H1 (cell line): ENCODE measurements at regions not wholly inside any gene's neighbourhood (a gene's known extent, or its start where the extent isn't known, plus 50 kb on each side); places are given as distances from the start of the nearest gene placed in this dataset.

Experiments
- CTCF ChIA-PET: fragments of 300-600 bp; sonication (Branson Sonifier 250); formaldehyde crosslinking; loops from one replicate; lab custom pipeline; 2021; ENCODE audit not compliant: partially characterized antibody; lab: Charles Lee
- POLR2A ChIA-PET: fragments of 300-600 bp; sonication (Branson Sonifier 250); formaldehyde crosslinking; loops from one replicate; lab custom pipeline; 2021; ENCODE audit warnings: inconsistent platforms; ENCODE audit not compliant: partially characterized antibody; lab: Charles Lee
- DNase-seq, 2 experiments: peaks; one replicate each; pipeline versions ENCODE4 v3.0.0 to v3.0.0-alpha.2; 2010 to 2022; ENCODE audit warnings: low spot score in 2 of 2, low read depth in 1 of 2, mixed read lengths in 1 of 2
- FAIRE-seq: peaks from 2 replicates; lab custom pipeline; 2011; peaks lifted over from hg19 to GRCh38; lab: Jason Lieb, UNC
- H2AFZ ChIP-seq: 2 replicates; pipeline ENCODE4 v1.8.1; 2012; ENCODE audit warnings: low read length, inconsistent platforms
- H2AK5ac ChIP-seq: 2 replicates; pipeline ENCODE4 v1.6.1; 2013; ENCODE audit warnings: low read depth, low read length
- H2BK120ac ChIP-seq: replicated peaks from 2 replicates; pipeline ENCODE3; 2013; ENCODE audit warnings: low read depth, low read length, inconsistent platforms
- H2BK12ac ChIP-seq: 2 replicates; pipeline ENCODE4 v1.6.1; 2013; ENCODE audit warnings: low read depth, low read length
- H2BK15ac ChIP-seq: 2 replicates; pipeline ENCODE4 v1.6.1; 2013; ENCODE audit warnings: low read length
- H2BK20ac ChIP-seq: 2 replicates; pipeline ENCODE4 v1.6.1; 2013; ENCODE audit warnings: low read length
- H2BK5ac ChIP-seq: 2 replicates; pipeline ENCODE4 v1.6.1; 2013; ENCODE audit warnings: low read depth, low read length
- H3K14ac ChIP-seq: 2 replicates; pipeline ENCODE4 v1.6.1; 2013; ENCODE audit warnings: inconsistent platforms; ENCODE audit not compliant: insufficient read length
- H3K18ac ChIP-seq: 2 replicates; pipeline ENCODE4 v1.6.1; 2013; ENCODE audit warnings: low read length; ENCODE audit errors: extremely low read depth
- H3K23ac ChIP-seq: 2 replicates; pipeline ENCODE4 v1.6.1; 2013; ENCODE audit warnings: inconsistent platforms; ENCODE audit not compliant: insufficient read length
- H3K23me2 ChIP-seq: 2 replicates; pipeline ENCODE4 v1.6.1; 2013; ENCODE audit warnings: low read depth, low read length
- H3K27ac ChIP-seq: 2 replicates; pipeline ENCODE4 v1.6.1; 2011; ENCODE audit warnings: low read depth, low read length, inconsistent platforms
- H3K27me3 ChIP-seq, 4 experiments: replicated peaks in 1 of 4; 1 replicate in 1 of 4; 2 replicates in 3 of 4; pipeline versions ENCODE4 v1.6.1 to v1.8.1; 2011 to 2013; ENCODE audit warnings: low read length in 3 of 4, mild to moderate bottlenecking in 3 of 4, inconsistent platforms in 2 of 4, mixed read lengths in 2 of 4, moderate library complexity in 1 of 4; ENCODE audit not compliant: control insufficient read depth in 3 of 4, insufficient read depth in 3 of 4; ENCODE audit errors: extremely low read depth in 1 of 4
- H3K36me3 ChIP-seq, 4 experiments: 2 replicates each; pipeline versions ENCODE4 v1.6.1 to v1.8.1; 2011 to 2013; ENCODE audit warnings: mild to moderate bottlenecking in 4 of 4, low read length in 3 of 4, moderate library complexity in 2 of 4, control low read depth in 1 of 4, inconsistent platforms in 1 of 4; ENCODE audit not compliant: insufficient read depth in 4 of 4, control insufficient read depth in 2 of 4
- H3K4ac ChIP-seq: replicated peaks from 2 replicates; pipeline ENCODE3; 2013; ENCODE audit warnings: low read length, low read depth, mixed read lengths, inconsistent platforms; ENCODE audit not compliant: insufficient read length
- H3K4me1 ChIP-seq, 4 experiments: replicated peaks in 1 of 4; 1 replicate in 1 of 4; 2 replicates in 3 of 4; pipeline versions ENCODE4 v1.6.1 to v1.8.1; 2011 to 2013; ENCODE audit warnings: low read length in 3 of 4, inconsistent platforms in 2 of 4, mixed read lengths in 1 of 4; ENCODE audit not compliant: insufficient read depth in 4 of 4, control insufficient read depth in 3 of 4
- H3K4me2 ChIP-seq, 2 experiments: 2 replicates each; pipeline versions ENCODE4 v1.6.1 to v1.8.1; 2011 to 2013; ENCODE audit warnings: low read depth in 2 of 2, low read length in 2 of 2, control low read depth in 1 of 2, inconsistent platforms in 1 of 2, mild to moderate bottlenecking in 1 of 2; ENCODE audit not compliant: insufficient read depth in 1 of 2
- H3K4me3 ChIP-seq, 4 experiments: fragments of 200-600, 300-600 bp in 1 of 4; sonication (generic), shearing (Covaris generic), sonication (Bioruptor Twin) in 1 of 4; 2 replicates each; pipeline versions ENCODE4 v1.5.1 to v1.8.1; 2011 to 2016; ENCODE audit warnings: low read length in 4 of 4, low read depth in 3 of 4, control low read depth in 2 of 4, inconsistent platforms in 2 of 4, mild to moderate bottlenecking in 2 of 4, mixed read lengths in 1 of 4, moderate library complexity in 1 of 4; ENCODE audit not compliant: insufficient read depth in 2 of 4; ENCODE audit errors: extremely low read depth in 1 of 4
- H3K56ac ChIP-seq: replicated peaks from 2 replicates; pipeline ENCODE3; 2013; ENCODE audit warnings: low read depth, mild to moderate bottlenecking, mixed read lengths, low read length, inconsistent platforms; ENCODE audit not compliant: insufficient read length
- H3K79me1 ChIP-seq: 2 replicates; pipeline ENCODE4 v1.6.1; 2013; ENCODE audit warnings: low read depth, low read length, control low read depth
- H3K79me2 ChIP-seq, 2 experiments: 2 replicates each; pipeline versions ENCODE4 v1.6.1 to v1.8.1; 2012 to 2013; ENCODE audit warnings: low read length in 2 of 2, mild to moderate bottlenecking in 2 of 2, inconsistent platforms in 1 of 2; ENCODE audit not compliant: insufficient read depth in 2 of 2, control insufficient read depth in 1 of 2
- H3K9ac ChIP-seq, 4 experiments: replicated peaks in 1 of 4; 1 replicate in 1 of 4; 2 replicates in 3 of 4; pipeline versions ENCODE4 v1.6.1 to v1.8.1; 2011 to 2013; ENCODE audit warnings: low read depth in 3 of 4, low read length in 3 of 4, control low read depth in 2 of 4, mild to moderate bottlenecking in 2 of 4, moderate library complexity in 2 of 4, inconsistent platforms in 1 of 4; ENCODE audit errors: extremely low read depth in 1 of 4
- H3K9me3 ChIP-seq, 2 experiments: 2 replicates each; pipeline versions ENCODE4 v1.6.1 to v1.8.1; 2012 to 2013; ENCODE audit warnings: mild to moderate bottlenecking in 2 of 2, moderate library complexity in 2 of 2, control low read depth in 1 of 2, inconsistent platforms in 1 of 2, low read depth in 1 of 2, low read length in 1 of 2, mixed read lengths in 1 of 2; ENCODE audit not compliant: insufficient read depth in 2 of 2
- H4K20me1 ChIP-seq, 2 experiments: replicated peaks in 1 of 2; 2 replicates each; pipeline versions ENCODE3 to v1.8.1; 2011 to 2013; ENCODE audit warnings: inconsistent platforms in 2 of 2, low read length in 2 of 2, mild to moderate bottlenecking in 1 of 2; ENCODE audit not compliant: insufficient read depth in 2 of 2, control insufficient read depth in 1 of 2
- H4K5ac ChIP-seq: 2 replicates; pipeline ENCODE4 v1.6.1; 2013; ENCODE audit warnings: low read length, low read depth, mixed read lengths, inconsistent platforms; ENCODE audit not compliant: insufficient read length
- H4K8ac ChIP-seq: 2 replicates; pipeline ENCODE4 v1.8.0; 2013; ENCODE audit warnings: mild to moderate bottlenecking, moderate library complexity, low read length, inconsistent platforms; ENCODE audit not compliant: insufficient read depth; ENCODE audit errors: extremely low read depth
- H4K91ac ChIP-seq: replicated peaks from 2 replicates; pipeline ENCODE3; 2013; ENCODE audit warnings: low read length, mixed read lengths, inconsistent platforms; ENCODE audit not compliant: insufficient read length
- ATF2 ChIP-seq: IDR thresholded peaks from 2 replicates; pipeline ENCODE4 v1.6.1; 2012; ENCODE audit warnings: low read length, inconsistent platforms
- CEBPB ChIP-seq: IDR thresholded peaks from 2 replicates; pipeline ENCODE4 v1.6.1; 2012; ENCODE audit warnings: low read depth, low read length
- CHD1 ChIP-seq: IDR thresholded peaks from 2 replicates; pipeline ENCODE4 v1.6.1; 2012; ENCODE audit warnings: low read depth, low read length, improper control_type of control experiment
- CREB1 ChIP-seq: IDR thresholded peaks from 2 replicates; pipeline ENCODE4 v1.6.1; 2012; ENCODE audit warnings: inconsistent platforms
- HDAC2 ChIP-seq, 2 experiments: fragments of 300-600 bp in 1 of 2; sonication (generic) in 1 of 2; IDR thresholded peaks; 2 replicates each; pipeline ENCODE4 v1.6.1; 2011 to 2012; ENCODE audit warnings: low read depth in 2 of 2, low read length in 2 of 2, mild to moderate bottlenecking in 2 of 2, moderate library complexity in 2 of 2, borderline replicate concordance in 1 of 2, inconsistent platforms in 1 of 2
- JUN ChIP-seq: IDR thresholded peaks from 2 replicates; pipeline ENCODE4 v1.6.1; 2011; ENCODE audit warnings: low read depth, mild to moderate bottlenecking, improper control_type of control experiment, low read length
- JUND ChIP-seq: IDR thresholded peaks from 2 replicates; pipeline ENCODE4 v1.6.1; 2011; ENCODE audit warnings: mild to moderate bottlenecking, improper control_type of control experiment, low read length
- NANOG ChIP-seq: IDR thresholded peaks from 2 replicates; pipeline ENCODE4 v1.6.1; 2011; ENCODE audit warnings: low read length, low read depth, mild to moderate bottlenecking, inconsistent platforms; ENCODE audit not compliant: insufficient read depth, poor library complexity, severe bottlenecking
- RFX5 ChIP-seq: IDR thresholded peaks from 2 replicates; pipeline ENCODE4 v1.6.1; 2011; ENCODE audit warnings: low read depth, low read length, improper control_type of control experiment, borderline replicate concordance
- SAP30 ChIP-seq: fragments of 300-600 bp; sonication (generic); IDR thresholded peaks from 2 replicates; pipeline ENCODE4 v1.7.1; 2012; ENCODE audit warnings: low read length, moderate library complexity, mild to moderate bottlenecking, inconsistent platforms; ENCODE audit not compliant: insufficient read depth, insufficient replicate concordance
- SIN3A ChIP-seq, 2 experiments: IDR thresholded peaks in 1 of 2; conservative IDR thresholded peaks in 1 of 2; 2 replicates each; pipeline ENCODE4 v1.6.1; 2011 to 2012; ENCODE audit warnings: low read length in 2 of 2, improper control_type of control experiment in 1 of 2, low read depth in 1 of 2, mild to moderate bottlenecking in 1 of 2
- SP4 ChIP-seq: IDR thresholded peaks from 2 replicates; pipeline ENCODE4 v1.6.1; 2012; ENCODE audit warnings: low read length, inconsistent platforms
- SUZ12 ChIP-seq: fragments of 200-600 bp; sonication (generic); IDR thresholded peaks from 2 replicates; pipeline ENCODE4 v1.6.1; 2012; ENCODE audit warnings: mild to moderate bottlenecking, inconsistent platforms, low read length, moderate library complexity, mixed read lengths
- WGBS, 2 experiments: shearing (Covaris generic) in 1 of 2; methylation state at CpG; one replicate each; pipeline versions ENCODE4 v1.1.6 to v1.1.7; 2013 to 2015; ENCODE audit warnings: low lambda C conversion rate in 2 of 2, mixed read lengths in 2 of 2, inconsistent platforms in 1 of 2, low coverage in 1 of 2, missing lambda C conversion rate in 1 of 2; ENCODE audit not compliant: insufficient replicate concordance in 2 of 2, insufficient coverage in 1 of 2, insufficient read length in 1 of 2; ENCODE audit errors: extremely low coverage in 1 of 2, missing lambda C conversion rate in 1 of 2; 5-methylcytosine and 5-hydroxymethylcytosine counted together

DNA sequence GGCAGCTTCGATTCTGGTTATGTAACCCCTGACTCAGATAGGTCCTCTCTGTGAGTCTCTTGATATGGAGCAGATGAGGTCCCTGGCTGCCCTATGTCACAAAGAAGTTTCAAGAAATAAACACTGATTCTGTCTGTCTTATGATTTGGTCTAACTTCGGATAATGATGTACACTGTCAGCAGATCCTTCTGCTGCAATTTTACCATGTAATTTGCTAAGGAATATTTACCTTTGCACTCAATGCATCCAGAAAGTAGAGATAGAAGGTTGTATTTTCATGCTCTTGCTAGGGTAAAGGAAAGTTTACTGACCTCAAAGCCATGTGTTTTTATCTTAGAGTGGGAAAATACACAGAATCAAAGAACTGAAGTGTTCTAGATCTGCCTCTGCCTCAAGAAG lies 98.2 kb downstream of the KLF5 start:
- WGBS, 2 experiments, result 92% methylated on average over 2 of the region's 2 CpGs; no CpG with 5 or more reads in 1 of the 2 experiments
- H2BK15ac ChIP-seq, result no peak overlapping the region
- H3K18ac ChIP-seq, result no peak overlapping the region

More for the DNA sequence above, 98.2 kb downstream of the KLF5 start:
- H4K91ac ChIP-seq, result no peak overlapping the region
- no peak overlapping the region for H3K27ac ChIP-seq
- no peaks in the 10 kb centered on the region for H3K27me3 ChIP-seq
- FAIRE-seq, result no peak
- POLR2A ChIA-PET, result no interaction called here
- no peak for TF ChIP-seq CREB1
- no peak for TF ChIP-seq SIN3A (conservative IDR thresholded peaks at IDR 0.05 in 1 of 2, IDR thresholded peaks at IDR 0.05 in 1 of 2; ENCODE audit: low read depth in 1 of 2, low read length in 2 of 2)
- TF ChIP-seq JUN, result no peak
- TF ChIP-seq CEBPB, result no peak
- no peak for TF ChIP-seq ATF2
- no peak for TF ChIP-seq SP4
- TF ChIP-seq JUND, result no peak
- TF ChIP-seq SUZ12, result no peak
- TF ChIP-seq CHD1, result no peak
- no peak for TF ChIP-seq RFX5
- TF ChIP-seq NANOG, result no peak
- TF ChIP-seq HDAC2 (IDR thresholded peaks at IDR 0.05; ENCODE audit: borderline replicate concordance in 1 of 2, low read depth in 2 of 2, low read length in 2 of 2), result no peak
- TF ChIP-seq SAP30, result no peak
- no peak overlapping the region for H4K8ac ChIP-seq
- no peak overlapping the region for H3K4ac ChIP-seq
- H4K20me1 ChIP-seq, result no peaks in the 10 kb centered on the region
- H2BK5ac ChIP-seq, result no peak overlapping the region
- no peak overlapping the region for H2BK12ac ChIP-seq
- CTCF ChIA-PET, result no interaction called here
- H3K4me2 ChIP-seq, result no peak overlapping the region
- H3K23me2 ChIP-seq, result no peaks in the 10 kb centered on the region
- no peak overlapping the region for H2AFZ ChIP-seq
- H3K9me3 ChIP-seq, result no peaks in the 10 kb centered on the region
- no peak overlapping the region for H4K5ac ChIP-seq
- H3K36me3 ChIP-seq, result no peaks in the 10 kb centered on the region
- H3K56ac ChIP-seq, result no peak overlapping the region
- no peak for DNase-seq
- H2BK120ac ChIP-seq, result no peak overlapping the region
- H3K23ac ChIP-seq, result no peak overlapping the region
- no peaks in the 10 kb centered on the region for H3K79me2 ChIP-seq
- H3K79me1 ChIP-seq, result no peaks in the 10 kb centered on the region
- H3K14ac ChIP-seq, result no peak overlapping the region
- H3K4me1 ChIP-seq, result no peaks in the 10 kb centered on the region
- H3K4me3 ChIP-seq, result no peak overlapping the region
- no peak overlapping the region for H2AK5ac ChIP-seq
- H2BK20ac ChIP-seq, result no peak overlapping the region
- H3K9ac ChIP-seq, result no peak overlapping the region
